ENCODE measurements at regions not wholly inside any gene's neighbourhood (a gene's known extent, or its start where the extent isn't known, plus 50 kb on each side); places are given as distances from the start of the nearest gene placed in this dataset.

DNA sequence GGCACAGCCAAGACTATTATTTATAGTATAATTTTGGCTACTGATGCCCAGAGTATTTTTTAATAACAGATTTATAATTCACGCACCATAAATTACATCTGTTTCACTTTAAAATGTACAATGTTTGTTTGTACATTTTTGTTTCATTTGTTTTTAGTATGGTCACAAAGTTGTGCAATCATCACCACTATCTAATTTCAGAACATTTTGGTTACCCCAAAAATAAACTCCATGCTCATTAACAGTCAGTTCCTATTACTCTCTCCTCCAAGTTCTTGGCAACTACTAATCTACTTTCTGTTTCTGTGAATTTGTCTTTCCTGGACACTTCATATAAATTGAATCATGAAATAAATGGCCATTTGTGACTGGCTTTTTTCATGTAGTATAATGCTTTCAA lies 176.7 kb downstream of the SH3BGRL start:
- TF ChIP-seq, protein P1, sequence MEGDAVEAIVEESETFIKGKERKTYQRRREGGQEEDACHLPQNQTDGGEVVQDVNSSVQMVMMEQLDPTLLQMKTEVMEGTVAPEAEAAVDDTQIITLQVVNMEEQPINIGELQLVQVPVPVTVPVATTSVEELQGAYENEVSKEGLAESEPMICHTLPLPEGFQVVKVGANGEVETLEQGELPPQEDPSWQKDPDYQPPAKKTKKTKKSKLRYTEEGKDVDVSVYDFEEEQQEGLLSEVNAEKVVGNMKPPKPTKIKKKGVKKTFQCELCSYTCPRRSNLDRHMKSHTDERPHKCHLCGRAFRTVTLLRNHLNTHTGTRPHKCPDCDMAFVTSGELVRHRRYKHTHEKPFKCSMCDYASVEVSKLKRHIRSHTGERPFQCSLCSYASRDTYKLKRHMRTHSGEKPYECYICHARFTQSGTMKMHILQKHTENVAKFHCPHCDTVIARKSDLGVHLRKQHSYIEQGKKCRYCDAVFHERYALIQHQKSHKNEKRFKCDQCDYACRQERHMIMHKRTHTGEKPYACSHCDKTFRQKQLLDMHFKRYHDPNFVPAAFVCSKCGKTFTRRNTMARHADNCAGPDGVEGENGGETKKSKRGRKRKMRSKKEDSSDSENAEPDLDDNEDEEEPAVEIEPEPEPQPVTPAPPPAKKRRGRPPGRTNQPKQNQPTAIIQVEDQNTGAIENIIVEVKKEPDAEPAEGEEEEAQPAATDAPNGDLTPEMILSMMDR (IDR thresholded peaks at IDR 0.05), result no peak

GRCh38 chrX:81390237-81390636 lies 188.3 kb downstream of the SH3BGRL start:
- DNase-seq (ENCODE audit: low spot score) (no peak), ATAC-seq (ENCODE audit: insufficient number of reproducible peaks, low FRiP score, low read depth) (no peak)
- Histone ChIP-seq H3K27ac (no peak overlapping the region), H3K4me1 (ENCODE audit: control insufficient read depth in 1 of 2, low read depth in 2 of 2) (no peaks in the 10 kb centered on the region), H3K27me3 (replicated peaks; ENCODE audit: insufficient read depth) (no peaks in the 10 kb centered on the region), H3K9me3 (no peaks in the 10 kb centered on the region), H3K36me3 (no peaks in the 10 kb centered on the region), H3K4me3 (no peak overlapping the region)
- TF ChIP-seq, protein P1 (IDR thresholded peaks at IDR 0.05), result no peak

More for the DNA sequence above, 176.7 kb downstream of the SH3BGRL start:
- H3K4me3 ChIP-seq, result no peak overlapping the region
- no peaks in the 10 kb centered on the region for H3K27me3 ChIP-seq (replicated peaks; ENCODE audit: insufficient read depth)
- no peaks in the 10 kb centered on the region for H3K36me3 ChIP-seq
- H3K9me3 ChIP-seq, result no peaks in the 10 kb centered on the region
- no peak for DNase-seq (ENCODE audit: low spot score)
- H3K27ac ChIP-seq, result no peak overlapping the region
- H3K4me1 ChIP-seq (ENCODE audit: control insufficient read depth in 1 of 2, low read depth in 2 of 2), result no peaks in the 10 kb centered on the region
- no peak for ATAC-seq (ENCODE audit: insufficient number of reproducible peaks, low FRiP score, low read depth)

DNA sequence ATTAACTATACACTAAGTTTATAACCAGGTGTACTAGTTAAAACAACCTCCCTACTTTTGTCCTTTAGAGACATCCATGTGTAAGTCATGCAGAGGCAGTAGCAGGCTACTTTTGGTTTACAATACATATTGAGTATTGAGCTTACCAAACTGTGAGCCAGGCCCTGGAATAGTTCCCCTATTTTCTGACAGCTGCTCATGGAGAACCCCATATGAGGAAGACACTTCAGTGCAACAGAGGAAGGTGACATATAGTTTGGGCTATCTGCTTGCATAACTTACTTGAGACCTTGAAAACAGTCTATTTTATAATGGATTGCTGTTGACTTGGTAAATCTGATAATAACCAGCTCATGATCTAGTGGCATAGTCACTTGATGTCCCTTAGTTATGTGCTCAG lies 190.5 kb downstream of the SH3BGRL start:
- no peak for ATAC-seq (ENCODE audit: insufficient number of reproducible peaks, low FRiP score, low read depth)
- no peaks in the 10 kb centered on the region for H3K36me3 ChIP-seq

GRCh38 chrX:81405781-81406180 lies 203.9 kb downstream of the SH3BGRL start:
- H3K27ac ChIP-seq, result no peak overlapping the region
- no peak for DNase-seq (ENCODE audit: low spot score)
- TF ChIP-seq, protein P1 (IDR thresholded peaks at IDR 0.05), result no peak
- no peaks in the 10 kb centered on the region for H3K4me1 ChIP-seq (ENCODE audit: control insufficient read depth in 1 of 2, low read depth in 2 of 2)
- H3K36me3 ChIP-seq, result no peaks in the 10 kb centered on the region
- H3K9me3 ChIP-seq, result no peaks in the 10 kb centered on the region
- H3K4me3 ChIP-seq, result no peak overlapping the region
- ATAC-seq (ENCODE audit: insufficient number of reproducible peaks, low FRiP score, low read depth), result no peak
- no peaks in the 10 kb centered on the region for H3K27me3 ChIP-seq (replicated peaks; ENCODE audit: insufficient read depth)

More for the DNA sequence above, 190.5 kb downstream of the SH3BGRL start:
- Histone ChIP-seq H3K27me3 (replicated peaks; ENCODE audit: insufficient read depth) (no peaks in the 10 kb centered on the region), H3K4me1 (ENCODE audit: control insufficient read depth in 1 of 2, low read depth in 2 of 2) (no peaks in the 10 kb centered on the region), H3K9me3 (no peaks in the 10 kb centered on the region), H3K4me3 (no peak overlapping the region), H3K27ac (no peak overlapping the region)
- no peak for DNase-seq (ENCODE audit: low spot score)
- TF ChIP-seq, protein P1 (IDR thresholded peaks at IDR 0.05), result no peak

DNA sequence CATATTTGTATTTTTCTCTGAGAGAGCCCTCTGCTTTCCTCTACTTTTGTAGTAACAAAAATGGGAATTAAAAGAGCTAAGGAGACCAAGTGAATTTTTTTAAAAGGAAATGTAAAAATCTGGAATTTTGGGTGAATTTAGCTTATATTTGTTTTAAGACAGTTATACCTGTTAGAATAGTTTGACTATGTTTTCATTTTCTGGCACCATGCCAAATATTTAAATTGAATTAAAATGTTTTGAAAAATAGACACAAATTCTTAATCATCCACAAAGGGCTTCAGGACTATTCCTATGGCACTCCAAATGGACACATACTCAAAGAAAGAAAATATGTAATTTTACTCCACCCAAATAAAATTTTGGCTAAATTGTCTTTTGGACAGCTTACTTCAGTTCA lies 209.6 kb downstream of the SH3BGRL start:
- TF ChIP-seq, protein P1 (IDR thresholded peaks at IDR 0.05), result no peak
- no peak overlapping the region for H3K4me3 ChIP-seq
- H3K4me1 ChIP-seq (ENCODE audit: control insufficient read depth in 1 of 2, low read depth in 2 of 2), result no peaks in the 10 kb centered on the region
- no peaks in the 10 kb centered on the region for H3K9me3 ChIP-seq
- no peak overlapping the region for H3K27ac ChIP-seq
- no peaks in the 10 kb centered on the region for H3K36me3 ChIP-seq
- H3K27me3 ChIP-seq (replicated peaks; ENCODE audit: insufficient read depth), result no peaks in the 10 kb centered on the region
- ATAC-seq (ENCODE audit: insufficient number of reproducible peaks, low FRiP score, low read depth) (no peak), DNase-seq (ENCODE audit: low spot score) (no peak)
